ENCODE measurements at regions not wholly inside any gene's neighbourhood (a gene's known extent, or its start where the extent isn't known, plus 50 kb on each side); places are given as distances from the start of the nearest gene placed in this dataset.

DNA sequence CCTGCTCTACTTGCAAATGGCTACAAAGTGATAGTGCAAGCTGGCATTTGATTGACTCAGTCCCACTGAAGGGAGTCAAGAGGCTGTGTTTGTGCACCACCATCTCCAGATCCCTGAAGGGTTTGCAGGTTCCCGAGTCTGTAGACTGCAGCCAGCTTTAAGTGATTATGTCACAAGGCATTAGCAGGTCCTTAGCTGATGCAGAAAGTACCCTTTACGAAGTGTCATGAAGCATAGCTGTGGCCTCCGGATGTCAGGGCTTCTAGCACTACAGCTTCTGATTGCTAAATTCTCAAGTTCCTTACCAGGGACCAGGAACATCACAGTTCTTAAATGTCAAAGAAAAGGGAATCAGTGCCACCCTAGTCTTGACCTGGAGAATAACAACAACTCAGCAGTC is 311.3 kb upstream of the TRPC7 start:
- no peak for TF ChIP-seq CTCF (IDR thresholded peaks at IDR 0.05)
- TF ChIP-seq EZH2phosphoT487 (IDR thresholded peaks at IDR 0.05) = no peak
- TF ChIP-seq EZH2 (IDR thresholded peaks at IDR 0.05) = no peak

Data from neural progenitor cell (in vitro differentiated cells).